Activated CD8-positive, alpha-beta T cell treated with anti-CD3 and anti-CD28 coated beads for 36 hours (primary cell): ENCODE measurements at regions not wholly inside any gene's neighbourhood (a gene's known extent, or its start where the extent isn't known, plus 50 kb on each side); places are given as distances from the start of the nearest gene placed in this dataset.

ENCODE experiments used
- ATAC-seq: fragments of 200-7000 bp; cut with Tn5 transposase; one replicate; pipeline ENCODE4 v1.10.0; 2021; ENCODE audit warnings: mild to moderate bottlenecking, moderate library complexity
- CTCF ChIA-PET: fragments of 350-600 bp; sonication (Branson Sonifier 250); formaldehyde crosslinking; loops from one replicate; lab custom pipeline; 2021; ENCODE audit warnings: antibody characterized with exemption; lab: Charles Lee
- POLR2A ChIA-PET: fragments of 350-600 bp; sonication (Branson Sonifier 250); formaldehyde crosslinking; loops from one replicate; lab custom pipeline; 2021; ENCODE audit warnings: antibody characterized with exemption; lab: Charles Lee
- DNase-seq: peaks from one replicate; pipeline ENCODE4 v3.0.0-alpha.2; 2020
- H3K27ac Mint-ChIP-seq: one replicate; pipeline ENCODE4 v1.8.0; 2021; ENCODE audit warnings: mild to moderate bottlenecking, mixed read lengths
- H3K27me3 Mint-ChIP-seq: one replicate; pipeline ENCODE4 v1.8.0; 2021; ENCODE audit warnings: mixed read lengths
- H3K36me3 Mint-ChIP-seq: one replicate; pipeline ENCODE4 v1.8.0; 2021; ENCODE audit warnings: low read depth, mixed read lengths
- H3K4me1 Mint-ChIP-seq: one replicate; pipeline ENCODE4 v1.8.0; 2021; ENCODE audit warnings: low read depth, mixed read lengths
- H3K4me3 Mint-ChIP-seq: one replicate; pipeline ENCODE4 v1.8.0; 2021; ENCODE audit warnings: mild to moderate bottlenecking, moderate library complexity, mixed read lengths
- H3K9me3 Mint-ChIP-seq: one replicate; pipeline ENCODE4 v1.8.0; 2021; ENCODE audit warnings: mixed read lengths
- intact Hi-C: fragments of 100-400 bp; cut with micrococcal nuclease; formaldehyde crosslinking; loops from one replicate; pipeline ENCODE4 v1.10.0; 2022
- TF ChIP-seq, protein P1 (sequence below): fragments of 200-600 bp; IDR thresholded peaks from one replicate; pipeline ENCODE4 v1.8.0; 2022; ENCODE audit warnings: antibody characterized with exemption, mild to moderate bottlenecking

DNA sequence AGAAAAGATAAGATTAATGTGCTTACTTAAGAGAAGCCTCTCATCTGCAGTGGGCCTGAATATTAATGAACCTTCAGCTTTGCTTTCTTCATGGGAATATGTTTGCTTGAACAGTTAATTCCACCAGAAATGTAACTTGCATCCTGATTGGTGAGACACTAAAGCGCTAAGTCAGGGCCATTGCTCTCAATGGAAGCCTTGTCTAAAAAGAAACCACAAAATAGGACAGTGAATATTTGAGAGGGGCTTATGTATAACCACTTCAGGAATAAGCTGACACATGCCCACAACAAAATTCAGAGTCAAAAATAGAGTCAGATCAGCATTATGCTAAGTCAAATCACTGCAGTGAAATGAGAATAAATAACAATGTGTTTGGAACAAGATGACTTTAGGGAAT, 1125.8 kb downstream of the STIM2 start:
- no peaks in the 10 kb centered on the region for H3K4me1 Mint-ChIP-seq
- no peak overlapping the region for H3K27ac Mint-ChIP-seq
- no peaks in the 10 kb centered on the region for H3K27me3 Mint-ChIP-seq
- ATAC-seq, result no peak
- no peak for DNase-seq
- CTCF ChIA-PET, result no interaction called here
- H3K9me3 Mint-ChIP-seq, result peaks cover 3% of the 10 kb centered on the region
- H3K36me3 Mint-ChIP-seq, result no peaks in the 10 kb centered on the region
- intact Hi-C loops, result no loop called here
- POLR2A ChIA-PET, result no interaction called here
- no peak overlapping the region for H3K4me3 Mint-ChIP-seq
- TF ChIP-seq, protein P1, sequence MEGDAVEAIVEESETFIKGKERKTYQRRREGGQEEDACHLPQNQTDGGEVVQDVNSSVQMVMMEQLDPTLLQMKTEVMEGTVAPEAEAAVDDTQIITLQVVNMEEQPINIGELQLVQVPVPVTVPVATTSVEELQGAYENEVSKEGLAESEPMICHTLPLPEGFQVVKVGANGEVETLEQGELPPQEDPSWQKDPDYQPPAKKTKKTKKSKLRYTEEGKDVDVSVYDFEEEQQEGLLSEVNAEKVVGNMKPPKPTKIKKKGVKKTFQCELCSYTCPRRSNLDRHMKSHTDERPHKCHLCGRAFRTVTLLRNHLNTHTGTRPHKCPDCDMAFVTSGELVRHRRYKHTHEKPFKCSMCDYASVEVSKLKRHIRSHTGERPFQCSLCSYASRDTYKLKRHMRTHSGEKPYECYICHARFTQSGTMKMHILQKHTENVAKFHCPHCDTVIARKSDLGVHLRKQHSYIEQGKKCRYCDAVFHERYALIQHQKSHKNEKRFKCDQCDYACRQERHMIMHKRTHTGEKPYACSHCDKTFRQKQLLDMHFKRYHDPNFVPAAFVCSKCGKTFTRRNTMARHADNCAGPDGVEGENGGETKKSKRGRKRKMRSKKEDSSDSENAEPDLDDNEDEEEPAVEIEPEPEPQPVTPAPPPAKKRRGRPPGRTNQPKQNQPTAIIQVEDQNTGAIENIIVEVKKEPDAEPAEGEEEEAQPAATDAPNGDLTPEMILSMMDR, result no peak

DNA sequence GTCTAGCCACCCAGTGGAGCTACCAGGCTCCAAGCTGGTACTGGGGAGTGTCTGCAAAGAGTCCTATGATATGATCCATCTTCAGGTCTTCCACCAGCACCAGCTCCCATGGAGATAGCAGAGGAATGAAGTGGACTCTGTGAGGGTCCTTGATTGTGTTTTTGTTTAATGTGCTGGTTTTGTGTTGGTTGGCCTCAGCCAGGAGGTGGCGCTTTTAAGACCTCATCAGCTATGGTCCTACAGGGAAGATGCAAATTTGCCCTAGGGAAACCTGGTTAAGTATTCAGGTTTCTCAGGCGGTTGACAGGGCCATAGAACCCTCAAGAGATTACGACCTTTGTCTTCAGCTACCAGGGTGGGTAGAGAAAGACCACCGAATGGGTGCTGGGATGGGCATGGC, 1141.1 kb downstream of the STIM2 start:
- Mint-ChIP-seq H3K4me3 (no peak overlapping the region), H3K27ac (no peak overlapping the region), H3K4me1 (no peaks in the 10 kb centered on the region), H3K36me3 (no peaks in the 10 kb centered on the region), H3K9me3 (peaks cover 3% of the 10 kb centered on the region), H3K27me3 (no peaks in the 10 kb centered on the region)
- intact Hi-C loops, result no loop called here
- DNase-seq (no peak), ATAC-seq (no peak)
- ChIA-PET CTCF (no interaction called here), POLR2A (no interaction called here)
- TF ChIP-seq, protein P1, result no peak

DNA sequence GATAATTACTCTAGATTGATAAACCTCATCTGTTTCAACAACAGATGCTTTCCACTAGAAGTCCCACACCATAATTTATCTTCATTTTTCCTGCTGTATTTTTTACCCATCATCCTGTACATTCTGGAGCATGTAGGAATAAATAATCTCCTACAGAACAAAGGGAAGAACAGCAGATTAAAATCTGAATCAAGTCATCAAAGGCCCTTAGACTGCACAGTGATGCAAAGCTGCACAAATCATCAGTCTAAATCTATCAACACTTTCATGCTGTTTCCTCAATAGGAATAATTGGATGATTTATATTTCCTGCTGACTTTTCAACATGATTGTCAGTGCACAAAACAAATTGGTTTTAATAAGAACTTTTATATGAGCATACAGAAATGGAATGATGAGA, 1143.9 kb downstream of the STIM2 start:
- H3K9me3 Mint-ChIP-seq, result peaks cover 3% of the 10 kb centered on the region
- intact Hi-C loops, result no loop called here
- TF ChIP-seq, protein P1, result no peak
- H3K27ac Mint-ChIP-seq, result no peak overlapping the region
- DNase-seq, result no peak
- POLR2A ChIA-PET, result no interaction called here
- H3K4me1 Mint-ChIP-seq, result no peaks in the 10 kb centered on the region
- no peaks in the 10 kb centered on the region for H3K36me3 Mint-ChIP-seq
- H3K4me3 Mint-ChIP-seq, result no peak overlapping the region
- CTCF ChIA-PET, result no interaction called here
- H3K27me3 Mint-ChIP-seq, result no peaks in the 10 kb centered on the region
- no peak for ATAC-seq

DNA sequence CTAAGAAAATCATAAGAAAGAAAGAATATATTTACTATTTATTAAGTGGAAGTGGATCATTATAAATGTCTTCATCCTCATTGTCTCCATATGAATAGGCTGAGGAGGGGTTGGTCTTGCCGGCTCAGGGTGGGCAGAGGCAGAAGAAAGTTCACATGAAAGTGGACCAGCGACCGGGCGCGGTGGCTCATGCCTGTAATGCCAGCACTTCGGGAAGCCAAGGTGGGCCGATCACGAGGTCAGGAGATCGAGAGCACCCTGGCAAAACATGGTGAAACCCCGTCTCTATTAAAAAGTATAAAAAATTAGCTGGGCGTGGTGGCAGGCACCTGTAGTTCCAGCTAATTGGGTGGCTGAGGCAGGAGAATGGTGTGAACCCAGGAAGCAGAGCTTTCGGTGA, 1145.4 kb downstream of the STIM2 start:
- no peaks in the 10 kb centered on the region for H3K36me3 Mint-ChIP-seq
- POLR2A ChIA-PET, result interaction anchor here (0.6 kb wide), 1 partner anchor 9 kb away, joined by 3 read pairs; no protein-coding TSS in a partner anchor
- ATAC-seq, result no peak
- no peak overlapping the region for H3K4me3 Mint-ChIP-seq
- H3K4me1 Mint-ChIP-seq, result no peaks in the 10 kb centered on the region
- CTCF ChIA-PET, result no interaction called here
- TF ChIP-seq, protein P1, result no peak
- H3K27me3 Mint-ChIP-seq, result no peaks in the 10 kb centered on the region
- no peak for DNase-seq
- H3K27ac Mint-ChIP-seq, result no peak overlapping the region
- H3K9me3 Mint-ChIP-seq, result peaks cover 3% of the 10 kb centered on the region
- intact Hi-C loops, result no loop called here

DNA sequence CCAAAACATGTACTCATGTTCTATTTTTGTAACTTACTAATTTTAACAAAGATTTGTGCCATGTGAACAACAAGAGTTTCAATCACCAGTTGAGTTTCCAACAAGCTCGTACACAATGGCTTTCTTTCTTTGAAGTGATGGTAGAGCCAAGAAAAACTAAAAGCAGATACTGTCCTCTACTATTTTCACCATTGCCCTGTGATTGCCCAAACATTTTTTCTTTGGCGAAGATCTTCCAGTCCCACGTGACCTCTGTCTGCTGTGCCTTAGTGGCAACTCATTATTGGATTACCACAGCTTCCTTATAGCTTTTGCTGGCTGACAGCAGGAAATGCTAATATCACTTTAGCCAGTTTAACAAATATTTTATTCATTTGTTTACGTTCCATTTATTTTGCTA, 1147.1 kb downstream of the STIM2 start:
- no peak overlapping the region for H3K27ac Mint-ChIP-seq
- intact Hi-C loops, result no loop called here

More for the DNA sequence above, 1147.1 kb downstream of the STIM2 start:
- H3K27me3 Mint-ChIP-seq, result no peaks in the 10 kb centered on the region
- ATAC-seq (no peak), DNase-seq (no peak)
- H3K36me3 Mint-ChIP-seq, result no peaks in the 10 kb centered on the region
- no peak overlapping the region for H3K4me3 Mint-ChIP-seq
- CTCF ChIA-PET, result no interaction called here
- no peaks in the 10 kb centered on the region for H3K9me3 Mint-ChIP-seq
- H3K4me1 Mint-ChIP-seq, result no peaks in the 10 kb centered on the region
- TF ChIP-seq, protein P1, result no peak
- POLR2A ChIA-PET, result no interaction called here
